T-cell (primary cell): ENCODE measurements at regions not wholly inside any gene's neighbourhood (a gene's known extent, or its start where the extent isn't known, plus 50 kb on each side); places are given as distances from the start of the nearest gene placed in this dataset.
"Not testable (repeated sequence)": the region's sequence is repeated elsewhere in the genome, so short reads cannot be mapped to it uniquely, and the experiment has no call there.

ENCODE experiments used
- ATAC-seq, 4 experiments: fragments of 200-7000 bp in 3 of 4; fragments of 150-1000 bp in 1 of 4; cut with Tn5 transposase; replicated peaks in 1 of 4; 1 replicate in 3 of 4; 2 replicates in 1 of 4; pipeline ENCODE4 v1.10.0; 2021; ENCODE audit warnings: moderate library complexity in 3 of 4, mild to moderate bottlenecking in 2 of 4, moderate number of reproducible peaks in 1 of 4
- CTCF ChIA-PET, 2 donors: fragments of 300-600 bp; sonication (Branson Sonifier 250); formaldehyde crosslinking; loops; one replicate each; lab custom pipeline; 2022; ENCODE audit warnings: antibody characterized with exemption in 2 of 2; lab: Charles Lee
- POLR2A ChIA-PET, 2 donors: fragments of 300-600 bp; sonication (Branson Sonifier 250); formaldehyde crosslinking; loops; one replicate each; lab custom pipeline; 2022; ENCODE audit warnings: antibody characterized with exemption in 2 of 2; lab: Charles Lee
- DNase-seq, 35 experiments: peaks; one replicate each; pipeline versions ENCODE4 v3.0.0 to v3.0.0-alpha.2; 2013 to 2023
- H3K27ac ChIP-seq: one replicate; pipeline ENCODE4 v1.5.1; 2013; ENCODE audit warnings: low read length
- H3K27me3 ChIP-seq, 2 experiments: replicated peaks in 1 of 2; 1 replicate in 1 of 2; 2 replicates in 1 of 2; pipeline versions ENCODE4 v1.6.1 to v1.7.0; 2013; ENCODE audit warnings: low read length in 1 of 2, mixed read lengths in 1 of 2; ENCODE audit not compliant: control insufficient read depth in 2 of 2, insufficient read depth in 2 of 2; ENCODE audit errors: extremely low read depth in 1 of 2
- H3K36me3 ChIP-seq, 2 donors: 1 replicate in 1 of 2; 2 replicates in 1 of 2; pipeline versions ENCODE4 v1.6.1 to v1.7.0; 2013; ENCODE audit warnings: low read length in 1 of 2; ENCODE audit not compliant: control insufficient read depth in 2 of 2, insufficient read depth in 1 of 2; ENCODE audit errors: extremely low read depth in 1 of 2
- H3K4me1 ChIP-seq, 2 experiments: 1 replicate in 1 of 2; 2 replicates in 1 of 2; pipeline versions ENCODE4 v1.6.1 to v1.7.0; 2013; ENCODE audit warnings: low read length in 2 of 2, mixed read lengths in 1 of 2; ENCODE audit not compliant: insufficient read depth in 2 of 2, control insufficient read depth in 1 of 2; ENCODE audit errors: extremely low read depth in 1 of 2
- H3K4me3 ChIP-seq, 2 donors: 1 replicate in 1 of 2; 2 replicates in 1 of 2; pipeline versions ENCODE4 v1.5.1 to v1.7.0; 2013; ENCODE audit warnings: mild to moderate bottlenecking in 2 of 2, low read length in 1 of 2, moderate library complexity in 1 of 2; ENCODE audit not compliant: control insufficient read depth in 1 of 2; ENCODE audit errors: extremely low read depth in 1 of 2
- H3K9me3 ChIP-seq: 2 replicates; pipeline ENCODE4 v1.7.0; 2013
- H3K27ac Mint-ChIP-seq, 2 donors: one replicate each; pipeline ENCODE4 v1.8.0; 2020 to 2021; ENCODE audit warnings: mild to moderate bottlenecking in 2 of 2, mixed read lengths in 2 of 2
- H3K27me3 Mint-ChIP-seq, 2 donors: one replicate each; pipeline ENCODE4 v1.8.0; 2021 to 2022; ENCODE audit warnings: mixed read lengths in 2 of 2
- H3K36me3 Mint-ChIP-seq: one replicate; pipeline ENCODE4 v1.8.0; 2021; ENCODE audit warnings: mixed read lengths
- H3K4me1 Mint-ChIP-seq, 3 donors: one replicate each; pipeline ENCODE4 v1.8.0; 2020 to 2022; ENCODE audit warnings: mixed read lengths in 3 of 3, mild to moderate bottlenecking in 1 of 3
- H3K4me3 Mint-ChIP-seq, 3 donors: one replicate each; pipeline ENCODE4 v1.8.0; 2020 to 2022; ENCODE audit warnings: mild to moderate bottlenecking in 3 of 3, mixed read lengths in 3 of 3, moderate library complexity in 3 of 3
- H3K9me3 Mint-ChIP-seq, 3 donors: one replicate each; pipeline ENCODE4 v1.8.0; 2020 to 2022; ENCODE audit warnings: mixed read lengths in 3 of 3
- WGBS: methylation state at CpG from one replicate; pipeline ENCODE4 v1.1.5; 2013; ENCODE audit warnings: missing lambda C conversion rate; ENCODE audit not compliant: insufficient coverage; 5-methylcytosine and 5-hydroxymethylcytosine counted together

DNA sequence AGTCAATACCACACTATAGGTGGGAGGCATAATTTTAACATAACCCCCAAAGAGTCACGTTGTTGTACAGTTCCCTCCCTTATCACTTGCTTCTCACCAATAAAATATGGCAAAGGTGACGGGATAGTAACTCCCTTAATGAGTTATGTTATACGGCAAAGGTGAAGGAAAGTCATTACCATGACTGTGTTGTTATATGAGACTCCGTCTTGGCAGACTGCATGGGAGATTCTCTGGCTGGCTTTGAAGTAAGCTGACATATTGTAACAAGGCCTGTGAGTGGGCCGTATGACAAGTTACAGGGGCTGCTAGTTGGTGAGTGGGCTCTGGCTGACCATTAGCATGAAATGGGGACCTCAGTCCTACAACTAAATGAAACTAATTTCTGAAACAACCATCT is 366.4 kb upstream of the FTMT start:
- H3K9me3 ChIP-seq, result no peaks in the 10 kb centered on the region
- no peaks in the 10 kb centered on the region for H3K27me3 ChIP-seq
- no peak for DNase-seq
- no peak overlapping the region for H3K27ac Mint-ChIP-seq
- H3K4me3 ChIP-seq, result no peak overlapping the region
- H3K9me3 Mint-ChIP-seq, result peaks cover 3 to 6% (median 6%) of the 10 kb centered on the region in 3 donors
- no peaks in the 10 kb centered on the region for H3K36me3 ChIP-seq
- H3K4me3 Mint-ChIP-seq, result no peak overlapping the region
- POLR2A ChIA-PET, result no interaction called here
- no peaks in the 10 kb centered on the region for H3K4me1 ChIP-seq
- no peaks in the 10 kb centered on the region for H3K36me3 Mint-ChIP-seq
- no peak overlapping the region for H3K27ac ChIP-seq
- CTCF ChIA-PET, result no interaction called here
- 85% methylated on average over 2 of the region's 5 CpGs for WGBS
- H3K27me3 Mint-ChIP-seq, result no peaks in the 10 kb centered on the region
- no peaks in the 10 kb centered on the region for H3K4me1 Mint-ChIP-seq
- ATAC-seq, result no peak

DNA sequence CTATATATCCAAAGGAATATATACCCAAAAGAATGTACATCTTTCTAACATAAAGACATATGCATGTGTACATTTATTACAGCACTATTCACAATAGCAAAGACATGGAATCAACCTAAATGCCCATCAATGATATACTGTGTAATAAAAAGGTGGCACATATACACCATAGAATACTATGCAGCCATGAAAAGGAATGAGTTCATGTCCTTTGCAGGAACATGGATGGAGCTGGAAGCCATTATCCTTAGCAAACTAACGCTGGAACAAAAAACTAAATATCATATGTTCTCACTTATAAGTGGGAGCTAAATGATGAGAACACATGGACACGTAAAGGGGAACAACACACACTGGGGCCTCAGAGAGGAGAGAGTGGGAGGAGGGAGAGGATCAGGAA is 365.7 kb upstream of the FTMT start:
- H3K4me3 Mint-ChIP-seq, POLR2A ChIA-PET, H3K27me3 Mint-ChIP-seq, H3K9me3 Mint-ChIP-seq, H3K27ac ChIP-seq, H3K4me1 Mint-ChIP-seq, H3K27me3 ChIP-seq, ATAC-seq, H3K27ac Mint-ChIP-seq, H3K4me1 ChIP-seq, DNase-seq, H3K4me3 ChIP-seq, H3K9me3 ChIP-seq, H3K36me3 ChIP-seq, H3K36me3 Mint-ChIP-seq: not testable (repeated sequence)
- no CpG with 5 or more reads among the region's 2 CpGs for WGBS
- CTCF ChIA-PET, result interaction anchor here in 1 of 2 donors (0.6 kb wide), 1 partner anchor 98 kb away, joined by 3 read pairs; no protein-coding TSS in a partner anchor

DNA sequence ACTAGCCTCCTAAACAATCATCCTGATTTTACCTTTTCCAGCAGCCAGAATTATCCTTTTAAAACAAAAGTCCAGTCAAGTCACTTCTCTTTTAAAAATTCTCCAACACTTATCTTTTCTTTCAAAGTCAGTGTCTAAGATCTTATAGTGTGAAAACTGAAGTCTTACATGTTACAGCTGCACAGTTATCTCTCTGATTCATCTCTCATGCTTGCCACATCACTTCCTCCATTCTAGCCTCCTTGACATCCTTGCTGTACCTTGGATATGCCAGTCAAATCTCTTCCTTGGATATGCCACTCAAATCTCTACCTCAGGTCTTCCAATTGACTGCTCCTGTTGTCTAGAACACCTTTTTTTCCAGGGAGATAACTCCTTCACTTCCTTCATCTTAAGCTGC is 361.7 kb upstream of the FTMT start:
- no peak overlapping the region for H3K4me3 Mint-ChIP-seq
- H3K9me3 ChIP-seq, result no peaks in the 10 kb centered on the region
- no peak overlapping the region for H3K27ac Mint-ChIP-seq
- peaks cover 5 to 8% (median 6%) of the 10 kb centered on the region in 3 donors for H3K9me3 Mint-ChIP-seq
- no peaks in the 10 kb centered on the region for H3K4me1 Mint-ChIP-seq
- ATAC-seq (no peak), DNase-seq (no peak)
- H3K4me1 ChIP-seq, result no peaks in the 10 kb centered on the region
- H3K27me3 Mint-ChIP-seq, result no peaks in the 10 kb centered on the region
- no peaks in the 10 kb centered on the region for H3K27me3 ChIP-seq
- H3K27ac ChIP-seq, result no peak overlapping the region
- ChIA-PET CTCF (no interaction called here), POLR2A (no interaction called here)
- H3K36me3 ChIP-seq, result no peaks in the 10 kb centered on the region
- no peaks in the 10 kb centered on the region for H3K36me3 Mint-ChIP-seq
- H3K4me3 ChIP-seq, result no peak overlapping the region

DNA sequence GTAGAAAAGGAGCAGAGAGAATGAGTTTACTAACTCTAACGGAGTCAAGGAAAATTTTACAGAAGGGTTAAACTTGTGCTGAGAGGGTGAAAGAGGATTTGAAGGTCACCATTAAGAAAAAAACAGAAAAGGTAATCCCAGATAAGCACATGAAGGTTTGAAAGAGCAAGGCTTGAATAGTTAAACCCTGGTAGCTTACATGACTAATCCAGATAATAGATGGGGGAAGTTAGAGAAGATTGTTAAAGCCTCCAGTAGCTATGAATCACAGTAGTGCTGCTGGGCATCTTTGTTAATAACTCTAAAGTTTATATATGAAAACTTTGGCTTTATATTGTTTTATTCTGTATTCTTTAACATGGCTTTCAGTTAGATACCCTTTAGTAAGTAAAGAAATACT is 354.5 kb upstream of the FTMT start:
- no peaks in the 10 kb centered on the region for H3K4me1 ChIP-seq
- Mint-ChIP-seq H3K4me3 (no peak overlapping the region), H3K4me1 (no peaks in the 10 kb centered on the region), H3K27me3 (no peaks in the 10 kb centered on the region), H3K36me3 (no peaks in the 10 kb centered on the region), H3K9me3 (peaks cover 3 to 9% (median 3%) of the 10 kb centered on the region in 3 donors), H3K27ac (no peak overlapping the region)
- DNase-seq (no peak), ATAC-seq (no peak)
- ChIA-PET CTCF (interaction anchor here in 1 of 2 donors (0.6 kb wide), 1 partner anchor 964 kb away, joined by 4 read pairs; no protein-coding TSS in a partner anchor), POLR2A (no interaction called here)
- H3K36me3 ChIP-seq, result no peaks in the 10 kb centered on the region
- no peak overlapping the region for H3K27ac ChIP-seq
- H3K4me3 ChIP-seq, result no peak overlapping the region
- H3K27me3 ChIP-seq, result no peaks in the 10 kb centered on the region
- no CpG with 5 or more reads among the region's 1 CpG for WGBS
- H3K9me3 ChIP-seq, result no peaks in the 10 kb centered on the region

DNA sequence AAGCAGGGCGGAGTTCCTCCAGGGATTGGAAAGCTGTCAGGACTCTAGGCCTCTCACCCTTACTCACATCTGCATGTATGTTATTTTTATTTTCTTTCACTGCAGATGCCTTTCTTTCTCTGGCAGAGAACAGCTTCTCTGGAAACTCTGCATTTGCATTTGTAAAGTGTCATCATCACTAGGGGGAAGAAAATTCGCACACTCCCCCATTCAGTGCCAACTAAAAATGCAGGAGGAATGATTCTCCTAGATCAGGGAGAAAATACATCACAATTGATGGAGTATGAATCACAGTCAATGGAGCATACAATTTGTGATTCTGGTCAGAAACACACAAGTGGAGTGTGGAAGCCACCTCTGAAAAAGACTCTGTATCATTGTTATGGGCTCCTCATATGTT is 351.4 kb upstream of the FTMT start:
- H3K4me3 ChIP-seq, result no peak overlapping the region
- ATAC-seq (no peak), DNase-seq (no peak)
- H3K4me1 ChIP-seq, result no peaks in the 10 kb centered on the region
- no peak overlapping the region for H3K27ac Mint-ChIP-seq
- no peak overlapping the region for H3K27ac ChIP-seq
- no peaks in the 10 kb centered on the region for H3K27me3 ChIP-seq
- no CpG with 5 or more reads among the region's 2 CpGs for WGBS
- no peaks in the 10 kb centered on the region for H3K27me3 Mint-ChIP-seq
- no peaks in the 10 kb centered on the region for H3K36me3 Mint-ChIP-seq
- CTCF ChIA-PET, result no interaction called here
- POLR2A ChIA-PET, result no interaction called here
- H3K9me3 ChIP-seq, result no peaks in the 10 kb centered on the region
- H3K4me3 Mint-ChIP-seq, result no peak overlapping the region
- no peaks in the 10 kb centered on the region for H3K4me1 Mint-ChIP-seq
- peaks cover 3% of the 10 kb centered on the region in 3 donors for H3K9me3 Mint-ChIP-seq
- no peaks in the 10 kb centered on the region for H3K36me3 ChIP-seq

DNA sequence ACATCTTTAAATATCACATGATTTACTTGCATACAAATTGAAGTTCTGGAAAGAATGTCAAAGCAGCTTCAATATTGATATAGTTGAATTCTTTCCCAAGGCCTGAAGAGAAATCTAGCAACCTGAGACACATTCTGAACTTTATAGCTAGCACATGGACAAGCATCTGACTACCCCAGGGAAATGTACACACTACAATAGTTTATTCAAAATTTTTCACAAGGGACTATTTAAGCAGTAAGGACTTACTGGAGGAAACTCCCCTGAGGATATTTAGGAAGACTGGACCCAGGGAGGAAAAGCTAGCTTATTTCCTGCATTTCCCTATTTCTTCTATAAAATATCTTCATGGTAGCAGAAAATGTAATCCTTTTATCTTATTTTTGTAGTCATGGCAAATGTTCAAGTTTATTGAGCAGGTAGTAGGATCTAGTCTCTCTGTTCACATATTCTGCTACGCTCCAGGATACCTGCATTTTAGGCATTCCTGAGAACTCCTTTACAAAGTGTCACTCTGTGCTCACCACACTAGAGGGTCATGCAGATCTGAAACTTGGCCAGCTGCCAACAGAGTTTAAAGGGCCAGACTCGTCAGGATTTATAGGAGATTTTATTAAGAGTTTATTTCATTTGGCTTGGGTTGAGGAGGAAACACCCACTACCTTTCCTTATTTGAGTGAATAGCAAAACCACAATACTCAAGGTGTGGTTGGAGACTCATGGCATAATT is 348.4 kb upstream of the FTMT start:
- Mint-ChIP-seq H3K4me1 (no peaks in the 10 kb centered on the region), H3K27ac (no peak overlapping the region), H3K4me3 (no peak overlapping the region), H3K27me3 (no peaks in the 10 kb centered on the region), H3K36me3 (no peaks in the 10 kb centered on the region), H3K9me3 (peaks cover 0 to 3% (median 0%) of the 10 kb centered on the region in 3 donors)
- ChIA-PET POLR2A (no interaction called here), CTCF (interaction anchor here in 1 of 2 donors (0.6 kb wide), 1 partner anchor 1665 kb away, joined by 3 read pairs; no protein-coding TSS in a partner anchor)
- Histone ChIP-seq H3K27me3 (no peaks in the 10 kb centered on the region), H3K4me1 (no peaks in the 10 kb centered on the region), H3K36me3 (no peaks in the 10 kb centered on the region), H3K9me3 (no peaks in the 10 kb centered on the region), H3K4me3 (no peak overlapping the region), H3K27ac (no peak overlapping the region)
- no CpG with 5 or more reads among the region's 2 CpGs for WGBS
- ATAC-seq (no peak), DNase-seq (peak in 1 of 35 experiments; percentile 1)

DNA sequence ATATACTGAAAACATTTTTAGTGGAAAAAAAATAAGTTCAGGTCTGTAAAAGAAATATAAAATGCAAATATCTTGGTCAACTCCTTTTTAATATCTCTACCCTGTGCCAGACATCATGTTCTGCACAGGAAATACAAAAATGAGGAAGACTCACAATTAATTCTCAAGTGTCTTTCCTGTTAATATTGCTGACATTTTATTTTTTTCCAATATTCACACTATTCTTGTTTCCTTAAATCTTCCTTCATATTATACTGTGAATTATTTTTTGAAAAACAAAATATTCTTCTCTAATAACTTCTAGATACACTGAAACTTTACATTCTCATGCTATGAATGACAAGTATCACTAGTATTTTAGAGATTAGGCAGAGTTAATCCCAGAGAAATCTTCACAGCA is 334.7 kb upstream of the FTMT start:
- Mint-ChIP-seq H3K4me3 (no peak overlapping the region), H3K4me1 (no peaks in the 10 kb centered on the region), H3K9me3 (peaks cover 4 to 9% (median 5%) of the 10 kb centered on the region in 3 donors), H3K27me3 (no peaks in the 10 kb centered on the region), H3K27ac (no peak overlapping the region), H3K36me3 (no peaks in the 10 kb centered on the region)
- no peak for DNase-seq
- CTCF ChIA-PET, result no interaction called here
- POLR2A ChIA-PET, result no interaction called here
- no peaks in the 10 kb centered on the region for H3K36me3 ChIP-seq
- H3K9me3 ChIP-seq, result peaks cover 4% of the 10 kb centered on the region
- no peak overlapping the region for H3K27ac ChIP-seq
- ATAC-seq, result no peak
- H3K4me3 ChIP-seq, result no peak overlapping the region
- H3K27me3 ChIP-seq, result no peaks in the 10 kb centered on the region
- H3K4me1 ChIP-seq, result no peaks in the 10 kb centered on the region
